DND-41 (cell line): ENCODE measurements at regions not wholly inside any gene's neighbourhood (a gene's known extent, or its start where the extent isn't known, plus 50 kb on each side); places are given as distances from the start of the nearest gene placed in this dataset.

Experiments used
- CTCF ChIP-seq: IDR thresholded peaks from 2 replicates; pipeline ENCODE4 v1.5.1; 2012; ENCODE audit warnings: borderline replicate concordance, low read length, moderate library complexity, mild to moderate bottlenecking; ENCODE audit not compliant: poor library complexity, severe bottlenecking; ENCODE audit errors: extremely low read depth
- EZH2 ChIP-seq: IDR thresholded peaks from 3 replicates; pipeline ENCODE4 v1.6.1; 2012; ENCODE audit warnings: borderline replicate concordance, low read depth, mild to moderate bottlenecking, moderate library complexity, low read length, inconsistent platforms; ENCODE audit not compliant: severe bottlenecking

GRCh38 chr10:64814201-64814600 is 1293.0 kb downstream of the REEP3 start:
- TF ChIP-seq CTCF (no peak), EZH2 (no peak)
